PC-9 (cell line): ENCODE measurements at regions not wholly inside any gene's neighbourhood (a gene's known extent, or its start where the extent isn't known, plus 50 kb on each side); places are given as distances from the start of the nearest gene placed in this dataset.

Experiments
- CTCF ChIP-seq: fragments of 200-600 bp; sonication (generic); conservative IDR thresholded peaks from 2 replicates; pipeline ENCODE4 v1.6.1; 2017; ENCODE audit warnings: mixed run types, antibody characterized with exemption, mild to moderate bottlenecking, moderate library complexity
- EZH2 ChIP-seq: fragments of 200-600 bp; sonication (generic); IDR thresholded peaks from 2 replicates; pipeline ENCODE4 v1.8.0; 2017; ENCODE audit warnings: antibody characterized with exemption, low read depth

- no peak for TF ChIP-seq CTCF
- no peak for TF ChIP-seq EZH2
These were observed 333.3 kb downstream of the FAT3 start for GRCh38 chr11:92557879-92558278.
